Activated CD4-positive, alpha-beta T cell treated with anti-CD3 and anti-CD28 coated beads, Interleukin-2, amount 50 U/mL, for 24 hours (primary cell): ENCODE measurements at regions not wholly inside any gene's neighbourhood (a gene's known extent, or its start where the extent isn't known, plus 50 kb on each side); places are given as distances from the start of the nearest gene placed in this dataset.

Experiments used
- DNase-seq, 2 donors: peaks; one replicate each; pipeline ENCODE4 v3.0.0-alpha.2; 2020; ENCODE audit warnings: low read depth in 1 of 2, low spot score in 1 of 2

- DNase-seq, result no peak
Measured at GRCh38 chr2:176536439-176537133, 267.3 kb downstream of the MTX2 start.

GRCh38 chr2:176537932-176538331, 268.7 kb downstream of the MTX2 start:
- DNase-seq, result no peak

- no peak for DNase-seq
Measured at GRCh38 chr2:176540995-176541394, 271.8 kb downstream of the MTX2 start.

- DNase-seq, result no peak
Measured at GRCh38 chr2:176542476-176542875, 273.2 kb downstream of the MTX2 start.

GRCh38 chr2:176544557-176544956, 275.3 kb downstream of the MTX2 start:
- DNase-seq, result no peak

GRCh38 chr2:176544991-176545956, 276.0 kb downstream of the MTX2 start:
- no peak for DNase-seq

- no peak for DNase-seq
Measured at GRCh38 chr2:176546550-176546949, 277.3 kb downstream of the MTX2 start.

GRCh38 chr2:176552501-176553135, 283.4 kb downstream of the MTX2 start:
- no peak for DNase-seq

GRCh38 chr2:176553685-176554100, 284.5 kb downstream of the MTX2 start:
- no peak for DNase-seq

- peak in 1 of 2 donors; percentile 7 for DNase-seq
Measured at GRCh38 chr2:176554101-176555048, 285.1 kb downstream of the MTX2 start.

GRCh38 chr2:176555112-176555511, 285.9 kb downstream of the MTX2 start:
- DNase-seq, result no peak

GRCh38 chr2:176555781-176556180, 286.5 kb downstream of the MTX2 start:
- no peak for DNase-seq

- no peak for DNase-seq
Measured at GRCh38 chr2:176556373-176556772, 287.1 kb downstream of the MTX2 start.

GRCh38 chr2:176557821-176558220, 288.6 kb downstream of the MTX2 start:
- no peak for DNase-seq

GRCh38 chr2:176558574-176559140, 289.4 kb downstream of the MTX2 start:
- DNase-seq, result no peak

- DNase-seq, result no peak
Measured at GRCh38 chr2:176560296-176560695, 291.1 kb downstream of the MTX2 start.

- no peak for DNase-seq
Measured at GRCh38 chr2:176561706-176562105, 292.5 kb downstream of the MTX2 start.

GRCh38 chr2:176562359-176563078, 293.3 kb downstream of the MTX2 start:
- no peak for DNase-seq

- no peak for DNase-seq
Measured at GRCh38 chr2:176565641-176566323, 296.5 kb downstream of the MTX2 start.
